HG02588 (cell line): ENCODE measurements at regions not wholly inside any gene's neighbourhood (a gene's known extent, or its start where the extent isn't known, plus 50 kb on each side); places are given as distances from the start of the nearest gene placed in this dataset.
"Not testable (repeated sequence)": the region's sequence is repeated elsewhere in the genome, so short reads cannot be mapped to it uniquely, and the experiment has no call there.

Experiments used
- ATAC-seq: cut with Tn5 transposase; IDR thresholded peaks from one replicate; pipeline ENCODE4 v1.9.1; 2021; ENCODE audit warnings: mild to moderate bottlenecking, moderate library complexity; ENCODE audit not compliant: unreplicated experiment

- ATAC-seq = no peak
These were observed 743.9 kb downstream of the NR2F1-AS1 start for GRCh38 chr5:92836855-92837755.

DNA sequence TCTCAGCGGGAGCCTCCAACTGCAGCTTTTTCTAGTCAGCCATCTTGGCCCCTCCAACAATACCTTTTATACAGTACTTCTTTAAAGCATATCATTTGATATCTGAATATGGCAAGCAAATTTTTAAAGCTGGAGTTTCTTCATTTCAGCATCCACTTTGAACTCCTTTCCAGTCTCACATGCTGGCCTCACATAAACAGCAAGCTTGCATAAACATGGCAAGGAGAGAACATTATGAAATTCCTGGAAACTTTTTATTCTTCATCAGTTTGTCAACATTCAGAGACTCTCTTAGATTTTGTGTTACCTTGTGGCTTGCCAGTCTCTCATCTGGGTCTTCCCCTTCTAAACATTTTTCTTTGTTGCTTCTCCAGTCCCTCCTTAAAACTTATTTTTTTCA is 745.3 kb downstream of the NR2F1-AS1 start:
- ATAC-seq = no peak

DNA sequence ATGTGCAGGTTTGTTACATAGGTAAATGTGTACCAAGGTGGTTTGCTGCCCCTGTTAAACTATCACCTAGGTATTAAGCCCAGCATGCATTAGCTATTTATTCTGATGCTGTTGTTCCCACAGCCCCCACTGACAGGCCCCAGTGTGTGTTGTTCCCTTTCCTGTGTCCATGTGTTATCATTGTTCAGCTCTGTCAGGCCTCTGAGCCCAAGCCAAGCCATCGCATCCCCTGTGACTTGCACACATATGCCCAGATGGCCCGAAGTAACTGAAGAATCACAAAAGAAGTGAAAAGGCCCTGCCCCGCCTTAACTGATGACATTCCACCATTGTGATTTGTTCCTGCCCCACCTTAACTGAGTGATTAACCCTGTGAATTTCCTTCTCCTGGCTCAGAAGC is 757.5 kb downstream of the NR2F1-AS1 start:
- not testable (repeated sequence) for ATAC-seq

GRCh38 chr5:92822183-92822582 is 758.8 kb downstream of the NR2F1-AS1 start:
- no peak for ATAC-seq

DNA sequence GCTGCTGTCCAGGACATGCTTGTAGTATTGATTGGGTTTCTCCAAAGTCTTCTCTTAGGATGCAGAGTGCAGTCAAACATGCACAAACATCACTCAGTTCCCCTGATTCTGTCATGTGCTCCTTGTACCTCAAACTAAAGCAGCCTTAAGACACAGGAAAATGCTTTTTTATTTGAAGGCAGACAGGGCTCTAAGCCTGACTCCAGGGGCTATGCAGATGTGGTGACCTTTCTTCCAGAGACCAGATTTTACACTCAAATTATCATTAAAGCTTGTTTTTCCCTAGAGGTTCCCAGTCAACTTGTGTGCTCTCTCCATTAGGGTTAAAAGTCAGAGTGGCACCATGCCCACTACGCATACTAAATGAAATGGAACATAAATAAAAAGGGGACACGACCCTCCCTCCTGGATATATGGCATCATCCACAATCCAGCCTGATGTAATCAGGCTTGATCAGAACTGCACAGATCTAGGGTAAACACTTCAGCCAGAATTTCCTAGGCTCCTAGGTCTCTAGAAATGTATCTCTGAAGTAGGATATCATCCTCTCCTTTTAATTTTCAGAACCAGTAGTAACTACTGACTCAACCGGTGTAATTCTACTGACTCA is 771.1 kb downstream of the NR2F1-AS1 start:
- no peak for ATAC-seq

- no peak for ATAC-seq
These were observed 772.5 kb downstream of the NR2F1-AS1 start for GRCh38 chr5:92808474-92808873.

DNA sequence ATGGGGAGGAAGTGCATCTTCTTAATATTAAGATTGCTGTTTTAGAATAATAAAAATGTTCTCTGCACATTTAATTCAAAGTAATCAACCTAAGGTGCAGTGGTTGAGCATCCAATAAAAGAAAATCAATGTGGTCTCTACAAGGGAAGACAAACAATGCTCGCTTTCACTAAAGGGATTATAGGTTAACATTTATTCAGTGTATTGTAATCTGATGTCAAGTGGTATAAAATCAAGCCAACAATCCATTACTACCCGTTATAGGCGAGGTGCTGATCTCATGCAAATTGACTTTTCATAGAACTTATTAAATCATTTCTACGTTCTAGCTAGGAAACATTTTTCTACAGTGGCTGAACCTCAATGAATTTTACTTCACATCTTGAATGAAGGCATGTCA is 773.9 kb downstream of the NR2F1-AS1 start:
- ATAC-seq = no peak

DNA sequence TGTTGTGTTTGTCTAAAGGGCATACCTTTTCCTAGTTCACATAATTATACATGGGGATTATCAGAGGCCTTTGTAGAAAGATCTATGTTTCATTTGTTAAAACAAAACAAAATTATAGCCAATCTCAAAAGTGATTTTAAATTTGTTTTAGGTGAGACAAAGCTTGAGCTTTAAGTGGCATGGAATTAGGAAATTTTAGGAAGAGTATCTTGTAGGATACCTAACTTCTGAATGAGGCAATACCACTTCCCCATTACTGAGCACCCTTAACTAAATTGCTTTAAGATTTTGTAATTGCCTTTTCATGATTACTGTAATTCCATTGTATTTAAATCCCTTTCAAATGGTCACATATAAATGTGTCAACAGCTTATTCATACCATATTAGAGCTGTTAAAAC is 775.6 kb downstream of the NR2F1-AS1 start:
- ATAC-seq = no peak

GRCh38 chr5:92801911-92802310 is 779.1 kb downstream of the NR2F1-AS1 start:
- ATAC-seq = no peak

DNA sequence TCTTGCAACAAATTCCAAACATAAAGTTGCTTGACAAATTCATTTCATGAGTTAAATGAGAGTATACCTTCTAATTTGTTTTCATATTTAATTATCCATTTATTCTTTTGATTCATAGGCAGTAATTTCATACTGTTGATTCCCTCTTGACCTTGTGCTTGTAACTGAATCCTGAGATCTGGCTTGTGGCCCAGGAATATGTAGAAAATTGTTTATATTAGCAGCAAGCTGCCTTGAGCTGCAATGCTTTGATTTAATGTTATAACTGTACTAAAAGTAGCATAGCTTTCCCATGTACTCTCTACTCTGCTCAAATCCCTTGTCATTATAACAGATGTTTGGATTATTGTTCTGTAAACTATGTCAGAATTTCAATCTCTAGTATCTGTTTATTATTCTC is 780.7 kb downstream of the NR2F1-AS1 start:
- no peak for ATAC-seq

DNA sequence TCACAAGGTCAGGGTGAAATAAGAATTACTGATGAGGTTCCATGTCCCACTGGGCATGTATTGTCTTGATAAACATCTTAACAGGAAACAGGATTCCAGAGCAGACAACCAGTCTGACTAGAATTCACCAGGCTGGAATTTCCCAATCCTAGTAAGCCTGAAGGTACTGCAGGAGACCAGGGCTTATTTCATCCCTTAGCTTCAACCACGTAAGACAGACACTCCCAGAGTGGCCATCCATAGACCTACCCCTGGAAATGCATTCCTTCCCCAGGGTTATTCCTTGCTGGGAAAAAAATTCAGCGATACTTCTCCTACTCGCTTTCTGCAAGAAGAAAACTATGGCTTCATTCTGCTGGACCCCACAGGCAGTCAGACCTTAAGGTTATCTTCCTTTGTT is 785.4 kb downstream of the NR2F1-AS1 start:
- ATAC-seq = no peak

GRCh38 chr5:92780057-92780456 is 801.0 kb downstream of the NR2F1-AS1 start:
- ATAC-seq = no peak

DNA sequence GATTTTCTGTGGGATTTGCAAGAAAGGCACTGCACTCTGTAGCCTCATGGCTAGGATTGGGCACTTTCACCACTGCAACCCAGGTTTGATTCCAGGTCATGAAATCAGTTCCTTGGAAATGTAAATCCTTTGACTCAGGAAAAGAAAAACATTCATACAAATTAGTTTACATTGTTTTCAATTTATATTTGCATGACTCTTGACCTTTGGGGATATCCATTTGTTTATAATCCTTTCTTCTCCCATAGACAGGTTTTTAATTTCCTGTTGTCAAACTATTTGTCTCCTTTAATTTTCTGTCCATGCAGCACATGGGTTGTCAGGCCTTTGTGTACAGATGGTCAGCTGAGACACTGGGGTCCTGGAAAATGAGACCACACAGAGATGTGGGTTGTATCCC is 801.5 kb downstream of the NR2F1-AS1 start:
- no peak for ATAC-seq

GRCh38 chr5:92778261-92778660 is 802.8 kb downstream of the NR2F1-AS1 start:
- no peak for ATAC-seq

DNA sequence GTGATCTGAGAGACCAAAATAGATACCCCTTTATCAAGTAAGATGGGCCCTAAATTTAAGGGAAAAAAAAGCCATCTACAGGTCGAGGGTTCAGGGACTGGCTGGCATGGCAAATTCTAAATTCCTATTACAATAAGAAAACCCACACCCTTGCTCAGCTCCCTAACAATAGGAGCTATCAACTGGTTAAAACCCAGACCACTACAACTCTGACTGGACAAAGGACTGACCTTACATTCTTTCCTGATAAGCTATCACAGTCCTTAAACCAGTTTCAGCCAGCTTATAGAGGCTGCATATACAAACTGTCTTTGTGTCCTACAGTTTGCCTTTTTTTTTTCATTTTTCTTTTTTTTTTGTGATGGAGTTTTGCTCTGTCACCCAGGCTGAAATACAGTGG is 803.6 kb downstream of the NR2F1-AS1 start:
- no peak for ATAC-seq

GRCh38 chr5:92775711-92776615 is 805.1 kb downstream of the NR2F1-AS1 start:
- no peak for ATAC-seq

DNA sequence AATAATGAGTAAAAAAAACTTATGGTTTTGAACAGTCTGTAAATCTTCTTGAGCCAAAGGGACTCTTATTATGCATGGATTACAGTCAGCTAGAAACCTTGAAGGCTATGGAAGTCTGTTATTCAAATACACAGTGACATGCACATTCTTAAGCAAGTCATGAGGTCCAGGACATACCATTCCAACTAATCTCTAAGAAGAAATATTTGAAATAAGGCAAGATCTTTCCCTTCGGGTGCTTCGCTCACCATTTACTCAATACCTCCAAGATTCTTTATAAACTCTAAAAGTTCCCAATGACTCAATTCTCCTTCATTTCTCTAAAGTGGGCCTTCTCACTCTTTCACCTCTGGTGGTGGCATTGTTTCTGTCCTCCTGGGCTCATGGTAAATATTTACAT is 811.0 kb downstream of the NR2F1-AS1 start:
- ATAC-seq = no peak

DNA sequence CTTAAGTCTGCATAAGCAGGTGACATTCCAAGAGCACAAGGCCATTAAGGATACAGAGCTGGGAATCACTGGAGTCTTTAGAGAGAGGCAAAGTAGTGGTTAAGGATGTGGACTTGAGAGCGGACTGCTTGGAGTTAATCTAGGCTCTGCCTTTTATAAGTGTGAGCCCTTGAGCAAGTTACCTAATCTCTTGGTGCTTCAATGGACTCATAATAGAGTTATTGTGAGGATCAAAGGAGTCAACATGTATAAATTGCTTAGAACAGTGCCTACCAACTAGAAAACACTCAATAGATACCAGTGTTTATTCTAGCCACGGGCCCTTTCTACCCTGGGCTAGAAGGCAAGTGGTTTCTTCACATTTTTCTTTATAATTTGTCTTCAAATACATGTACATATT is 819.4 kb downstream of the NR2F1-AS1 start:
- no peak for ATAC-seq

DNA sequence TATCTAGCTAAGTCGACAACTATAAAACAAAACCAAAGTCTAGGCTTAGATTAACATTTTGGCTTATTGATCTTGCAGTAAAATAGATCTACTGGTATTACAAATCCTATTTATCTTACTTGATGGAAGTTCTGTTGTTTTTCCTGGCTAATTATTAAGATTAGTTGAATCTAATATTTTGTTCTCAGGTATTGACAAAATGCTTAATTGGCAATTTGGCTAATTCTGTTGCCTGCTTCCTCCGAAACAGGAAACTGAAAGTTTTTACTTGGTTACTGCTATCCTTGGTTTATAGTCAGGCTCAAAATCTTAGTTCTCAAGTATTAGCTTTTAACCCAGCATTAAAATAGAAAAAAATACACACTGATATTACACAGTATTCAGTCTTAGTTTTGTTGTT is 820.5 kb downstream of the NR2F1-AS1 start:
- no peak for ATAC-seq

GRCh38 chr5:92758552-92758951 is 822.5 kb downstream of the NR2F1-AS1 start:
- ATAC-seq = no peak

- no peak for ATAC-seq
These were observed 831.1 kb downstream of the NR2F1-AS1 start for GRCh38 chr5:92749943-92750342.
